HG03558 (cell line): ENCODE measurements at regions not wholly inside any gene's neighbourhood (a gene's known extent, or its start where the extent isn't known, plus 50 kb on each side); places are given as distances from the start of the nearest gene placed in this dataset.
"Not testable (repeated sequence)": the region's sequence is repeated elsewhere in the genome, so short reads cannot be mapped to it uniquely, and the experiment has no call there.

Experiments used
- ATAC-seq: cut with Tn5 transposase; IDR thresholded peaks from one replicate; pipeline ENCODE4 v1.9.1; 2021; ENCODE audit warnings: moderate number of reproducible peaks; ENCODE audit not compliant: unreplicated experiment; ENCODE audit errors: extremely low read depth

- no peak for ATAC-seq
These were observed 82.8 kb downstream of the BTG1 start for GRCh38 chr12:92062539-92063493.

GRCh38 chr12:92061061-92061460 lies 84.6 kb downstream of the BTG1 start:
- no peak for ATAC-seq

- no peak for ATAC-seq
These were observed 85.7 kb downstream of the BTG1 start for GRCh38 chr12:92059960-92060359.

GRCh38 chr12:92058664-92059063 lies 87.0 kb downstream of the BTG1 start:
- no peak for ATAC-seq

GRCh38 chr12:92056756-92057155 lies 88.9 kb downstream of the BTG1 start:
- not testable (repeated sequence) for ATAC-seq

- ATAC-seq = no peak
These were observed 89.4 kb downstream of the BTG1 start for GRCh38 chr12:92056290-92056689.

GRCh38 chr12:92055877-92056276 lies 89.8 kb downstream of the BTG1 start:
- no peak for ATAC-seq

- no peak for ATAC-seq
These were observed 94.2 kb downstream of the BTG1 start for GRCh38 chr12:92051441-92051840.

GRCh38 chr12:92049403-92049802 lies 96.2 kb downstream of the BTG1 start:
- ATAC-seq = peak; percentile 66

GRCh38 chr12:92047393-92047826 lies 98.2 kb downstream of the BTG1 start:
- ATAC-seq = no peak

- ATAC-seq = no peak
These were observed 98.9 kb downstream of the BTG1 start for GRCh38 chr12:92046557-92047392.

- ATAC-seq = no peak
These were observed 99.8 kb downstream of the BTG1 start for GRCh38 chr12:92045852-92046251.

- ATAC-seq = no peak
These were observed 101.2 kb downstream of the BTG1 start for GRCh38 chr12:92044435-92044834.

GRCh38 chr12:92042791-92043531 lies 102.7 kb downstream of the BTG1 start:
- no peak for ATAC-seq

GRCh38 chr12:92041742-92042141 lies 103.9 kb downstream of the BTG1 start:
- no peak for ATAC-seq

- ATAC-seq = no peak
These were observed 106.6 kb downstream of the BTG1 start for GRCh38 chr12:92039046-92039445.

GRCh38 chr12:92038476-92038875 lies 107.2 kb downstream of the BTG1 start:
- no peak for ATAC-seq

GRCh38 chr12:92036771-92037453 lies 108.7 kb downstream of the BTG1 start:
- no peak for ATAC-seq

- ATAC-seq = no peak
These were observed 109.5 kb downstream of the BTG1 start for GRCh38 chr12:92036061-92036620.

GRCh38 chr12:92035477-92035876 lies 110.2 kb downstream of the BTG1 start:
- no peak for ATAC-seq
